Activated CD8-positive, alpha-beta T cell treated with anti-CD3 and anti-CD28 coated beads, Interleukin-2, amount 10 ng/mL, durations not matched to agents 7 days and 5 days (primary cell): ENCODE measurements at regions not wholly inside any gene's neighbourhood (a gene's known extent, or its start where the extent isn't known, plus 50 kb on each side); places are given as distances from the start of the nearest gene placed in this dataset.
A peak's percentile ranks its signal among the peaks of the same experiment; 100 is the strongest.

ENCODE experiments used
- ATAC-seq: fragments of 150-1000 bp; cut with Tn5 transposase; one replicate; pipeline ENCODE4 v1.10.0; 2021; ENCODE audit warnings: moderate library complexity
- CTCF ChIA-PET: fragments of 350-600 bp; sonication (Branson Sonifier 250); formaldehyde crosslinking; loops from one replicate; lab custom pipeline; 2021; ENCODE audit warnings: antibody characterized with exemption; lab: Charles Lee
- POLR2A ChIA-PET: fragments of 350-600 bp; sonication (Branson Sonifier 250); formaldehyde crosslinking; loops from one replicate; lab custom pipeline; 2021; ENCODE audit warnings: antibody characterized with exemption; lab: Charles Lee
- DNase-seq: peaks from one replicate; pipeline ENCODE4 v3.0.0-alpha.2; 2020
- H3K27ac Mint-ChIP-seq: one replicate; pipeline ENCODE4 v1.8.0; 2021; ENCODE audit warnings: mild to moderate bottlenecking, mixed read lengths
- H3K27me3 Mint-ChIP-seq: one replicate; pipeline ENCODE4 v1.8.0; 2021; ENCODE audit warnings: low read depth, mixed read lengths
- H3K36me3 Mint-ChIP-seq: one replicate; pipeline ENCODE4 v1.8.0; 2021; ENCODE audit warnings: low read depth, mixed read lengths
- H3K4me1 Mint-ChIP-seq: one replicate; pipeline ENCODE4 v1.8.0; 2021; ENCODE audit warnings: low read depth, mixed read lengths
- H3K4me3 Mint-ChIP-seq: one replicate; pipeline ENCODE4 v1.8.0; 2021; ENCODE audit warnings: mild to moderate bottlenecking, mixed read lengths
- H3K9me3 Mint-ChIP-seq: one replicate; pipeline ENCODE4 v1.8.0; 2022; ENCODE audit warnings: mixed read lengths; ENCODE audit not compliant: insufficient read depth

DNA sequence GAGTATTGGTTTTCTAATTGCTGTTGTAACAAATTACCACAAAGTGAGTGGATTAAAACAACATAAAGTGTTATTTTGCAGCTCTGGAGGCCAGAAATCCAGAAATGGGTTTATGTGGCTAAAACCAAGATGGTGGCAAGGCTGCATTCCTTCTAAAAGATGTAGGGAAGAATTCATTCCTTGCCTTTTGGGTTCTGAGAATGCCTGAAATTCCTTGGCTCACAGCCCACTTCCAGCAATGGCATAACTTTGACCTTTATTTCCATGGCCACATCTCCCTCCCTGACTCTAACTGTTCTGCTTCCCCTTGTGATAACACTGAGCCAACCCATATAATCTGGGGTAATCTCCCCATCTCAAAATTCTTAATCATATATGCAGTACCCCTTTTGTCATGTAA lies 269.6 kb upstream of the RPL38 start:
- no peak for DNase-seq
- Mint-ChIP-seq H3K36me3 (no peaks in the 10 kb centered on the region), H3K27ac (no peak overlapping the region), H3K4me1 (peaks cover 7% of the 10 kb centered on the region), H3K9me3 (no peaks in the 10 kb centered on the region), H3K27me3 (peaks cover 2% of the 10 kb centered on the region), H3K4me3 (no peak overlapping the region)
- CTCF ChIA-PET: no interaction called here
- ATAC-seq: no peak
- POLR2A ChIA-PET: no interaction called here

- no peak for ATAC-seq
- Mint-ChIP-seq H3K27ac (no peak overlapping the region), H3K36me3 (no peaks in the 10 kb centered on the region), H3K4me3 (no peak overlapping the region), H3K9me3 (no peaks in the 10 kb centered on the region), H3K27me3 (peaks cover 3% of the 10 kb centered on the region), H3K4me1 (peaks cover 7% of the 10 kb centered on the region)
- ChIA-PET CTCF (no interaction called here), POLR2A (no interaction called here)
- DNase-seq: no peak
Measured at GRCh38 chr17:73934696-73935095, 268.8 kb upstream of the RPL38 start.

- DNase-seq (no peak), ATAC-seq (no peak)
- Mint-ChIP-seq H3K27ac (no peak overlapping the region), H3K4me1 (peaks cover 7% of the 10 kb centered on the region), H3K9me3 (no peaks in the 10 kb centered on the region), H3K27me3 (peaks cover 3% of the 10 kb centered on the region), H3K4me3 (no peak overlapping the region), H3K36me3 (no peaks in the 10 kb centered on the region)
- ChIA-PET CTCF (no interaction called here), POLR2A (no interaction called here)
Measured at GRCh38 chr17:73936908-73937627, 266.4 kb upstream of the RPL38 start.

DNA sequence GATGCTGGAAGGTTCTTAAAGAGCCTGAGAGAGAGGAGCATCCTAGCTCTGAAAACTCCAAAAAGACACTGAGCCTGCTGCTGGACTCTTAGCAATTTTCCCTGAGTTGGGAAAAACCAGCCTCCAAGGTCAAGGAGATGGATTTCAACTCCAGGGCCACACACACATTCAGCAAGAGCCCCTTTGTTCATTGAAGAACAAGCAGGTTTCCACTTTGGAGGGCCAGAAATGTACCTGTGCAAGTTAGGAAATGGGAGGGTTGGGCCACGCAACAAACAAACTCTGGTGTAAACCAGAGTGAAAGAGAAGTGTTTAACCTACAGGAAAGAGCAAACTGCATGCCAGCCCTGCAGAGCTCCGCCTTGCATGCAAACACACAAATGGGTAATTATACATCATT lies 264.8 kb upstream of the RPL38 start:
- H3K9me3 Mint-ChIP-seq: no peaks in the 10 kb centered on the region
- ChIA-PET CTCF (no interaction called here), POLR2A (no interaction called here)
- no peak overlapping the region for H3K4me3 Mint-ChIP-seq
- H3K4me1 Mint-ChIP-seq: peaks cover 7% of the 10 kb centered on the region
- no peak overlapping the region for H3K27ac Mint-ChIP-seq
- H3K27me3 Mint-ChIP-seq: peaks cover 3% of the 10 kb centered on the region
- ATAC-seq (no peak), DNase-seq (no peak)
- no peaks in the 10 kb centered on the region for H3K36me3 Mint-ChIP-seq

DNA sequence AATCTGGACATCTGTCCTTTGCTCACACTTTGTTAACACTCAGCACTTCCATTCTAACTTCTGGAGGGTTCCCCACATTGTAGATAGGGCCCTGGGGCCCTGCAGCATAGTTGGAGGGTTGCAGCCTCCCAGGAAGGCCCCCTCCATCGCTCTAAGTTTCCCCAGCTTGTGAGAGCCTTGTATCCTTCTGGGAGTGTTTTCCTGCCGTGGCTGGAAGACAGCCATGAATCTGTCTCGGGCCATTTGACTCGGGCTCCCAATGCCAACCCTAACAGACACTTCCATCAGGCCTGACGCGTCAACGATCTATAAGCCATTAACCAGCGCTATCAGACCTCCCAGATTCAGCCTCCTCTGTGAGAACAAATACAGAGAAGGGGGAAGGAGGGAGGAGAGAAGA lies 263.7 kb upstream of the RPL38 start:
- ChIA-PET POLR2A (no interaction called here), CTCF (no interaction called here)
- H3K27ac Mint-ChIP-seq: no peak overlapping the region
- no peak for ATAC-seq
- no peaks in the 10 kb centered on the region for H3K9me3 Mint-ChIP-seq
- peaks cover 3% of the 10 kb centered on the region for H3K27me3 Mint-ChIP-seq
- peak; percentile 7 for DNase-seq
- H3K4me3 Mint-ChIP-seq: no peak overlapping the region
- no peaks in the 10 kb centered on the region for H3K36me3 Mint-ChIP-seq
- H3K4me1 Mint-ChIP-seq: peaks cover 4% of the 10 kb centered on the region

- no peak overlapping the region for H3K4me3 Mint-ChIP-seq
- no peak overlapping the region for H3K27ac Mint-ChIP-seq
- no peak for ATAC-seq
- CTCF ChIA-PET: interaction anchor here (0.7 kb wide), 1 partner anchor 24 kb away, joined by 3 read pairs; no protein-coding TSS in a partner anchor
- H3K9me3 Mint-ChIP-seq: no peaks in the 10 kb centered on the region
- H3K4me1 Mint-ChIP-seq: no peaks in the 10 kb centered on the region
- H3K27me3 Mint-ChIP-seq: peaks cover 3% of the 10 kb centered on the region
- peak; percentile 4 for DNase-seq
- POLR2A ChIA-PET: no interaction called here
- H3K36me3 Mint-ChIP-seq: no peaks in the 10 kb centered on the region
Measured at GRCh38 chr17:73940511-73940910, 263.0 kb upstream of the RPL38 start.

- Mint-ChIP-seq H3K9me3 (no peaks in the 10 kb centered on the region), H3K4me1 (no peaks in the 10 kb centered on the region)
Measured at GRCh38 chr17:73941919-73942530, 261.5 kb upstream of the RPL38 start.

DNA sequence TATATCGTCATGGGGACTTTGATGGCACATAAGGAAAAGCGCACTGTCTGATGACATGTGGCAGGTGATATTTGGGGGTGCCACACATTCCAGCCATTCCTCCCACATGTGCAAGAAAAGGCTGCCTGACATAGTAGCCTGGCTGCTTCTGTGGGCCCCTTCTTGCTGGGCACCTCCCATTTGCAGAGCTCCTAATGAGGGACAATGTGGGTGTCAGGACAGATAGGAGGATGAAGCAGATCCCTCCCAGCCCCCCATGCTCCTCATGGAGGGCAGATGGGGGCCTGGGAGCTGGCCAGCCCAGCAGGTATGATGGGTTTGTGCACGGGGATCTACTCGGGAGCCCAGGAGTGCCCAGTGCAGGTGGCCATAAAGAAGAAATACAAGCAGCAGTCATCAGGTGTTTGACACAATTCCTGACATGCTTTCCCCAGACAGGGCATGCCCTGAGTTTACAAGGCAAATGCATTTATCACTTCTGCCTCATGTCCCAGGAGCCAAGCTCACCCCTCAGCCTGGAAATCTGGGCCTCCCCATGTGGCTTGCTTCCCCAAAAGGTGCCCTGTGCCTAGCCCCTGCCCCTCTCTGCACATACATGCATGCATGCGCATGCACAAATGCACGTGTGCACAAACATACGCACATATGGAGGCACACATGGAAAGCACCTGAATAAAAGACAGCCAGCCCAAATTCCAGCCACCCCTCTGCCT lies 260.6 kb upstream of the RPL38 start:
- CTCF ChIA-PET: no interaction called here

More at GRCh38 chr17:73941919-73942530, 261.5 kb upstream of the RPL38 start:
- ATAC-seq: no peak
- Mint-ChIP-seq H3K36me3 (no peaks in the 10 kb centered on the region), H3K27ac (no peak overlapping the region), H3K4me3 (no peak overlapping the region), H3K27me3 (peaks cover 3% of the 10 kb centered on the region)
- CTCF ChIA-PET: no interaction called here
- POLR2A ChIA-PET: no interaction called here
- DNase-seq: no peak

GRCh38 chr17:73943416-73944110 lies 259.9 kb upstream of the RPL38 start:
- ChIA-PET POLR2A (no interaction called here), CTCF (no interaction called here)
- DNase-seq: no peak
- Mint-ChIP-seq H3K4me1 (no peaks in the 10 kb centered on the region), H3K36me3 (no peaks in the 10 kb centered on the region), H3K27me3 (peaks cover 2% of the 10 kb centered on the region), H3K4me3 (no peak overlapping the region), H3K9me3 (no peaks in the 10 kb centered on the region), H3K27ac (no peak overlapping the region)
- ATAC-seq: no peak

More for the DNA sequence above, 260.6 kb upstream of the RPL38 start:
- Mint-ChIP-seq H3K36me3 (no peaks in the 10 kb centered on the region), H3K9me3 (no peaks in the 10 kb centered on the region), H3K27ac (no peak overlapping the region), H3K4me3 (no peak overlapping the region), H3K27me3 (peaks cover 3% of the 10 kb centered on the region), H3K4me1 (no peaks in the 10 kb centered on the region)
- ATAC-seq: no peak
- POLR2A ChIA-PET: no interaction called here
- no peak for DNase-seq

GRCh38 chr17:73944366-73944765 lies 259.1 kb upstream of the RPL38 start:
- DNase-seq (no peak), ATAC-seq (no peak)
- Mint-ChIP-seq H3K4me3 (no peak overlapping the region), H3K27me3 (no peaks in the 10 kb centered on the region), H3K9me3 (no peaks in the 10 kb centered on the region), H3K27ac (no peak overlapping the region), H3K36me3 (no peaks in the 10 kb centered on the region), H3K4me1 (no peaks in the 10 kb centered on the region)
- ChIA-PET POLR2A (no interaction called here), CTCF (no interaction called here)

DNA sequence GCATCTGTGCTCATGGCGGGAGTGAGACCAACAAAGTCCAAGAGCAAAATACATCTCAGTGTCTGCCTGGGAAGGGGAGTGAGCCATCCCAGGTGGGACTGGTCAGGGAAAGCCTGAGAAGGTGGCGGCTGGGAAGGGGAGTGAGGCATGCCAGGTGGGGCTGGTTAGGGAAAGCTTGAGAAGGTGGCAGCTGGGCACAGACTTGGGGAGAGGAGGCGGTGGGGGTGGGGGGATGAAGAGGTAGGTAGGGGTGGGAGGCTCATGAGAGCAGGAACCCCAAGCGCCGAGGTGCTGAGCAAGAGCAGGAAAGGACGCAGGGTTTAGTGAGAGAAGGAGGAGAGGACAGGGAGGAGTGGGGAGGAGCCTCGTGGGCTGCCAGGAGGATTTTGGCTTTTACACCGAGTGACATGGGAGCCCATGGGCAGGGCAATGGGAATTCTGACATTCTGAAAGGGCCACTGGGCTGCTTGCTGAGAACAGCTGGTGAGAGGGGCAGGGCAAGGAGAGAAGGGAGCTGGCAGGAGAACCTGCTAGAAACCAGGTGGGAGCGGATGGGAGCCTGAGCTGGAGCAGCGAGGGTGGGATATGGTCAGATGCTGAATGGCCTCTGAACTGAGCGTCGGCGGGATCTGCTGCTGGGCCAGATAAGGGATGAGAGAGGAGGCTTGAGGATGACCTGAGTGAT lies 256.1 kb upstream of the RPL38 start:
- H3K4me3 Mint-ChIP-seq: no peak overlapping the region
- ATAC-seq (no peak), DNase-seq (no peak)
- CTCF ChIA-PET: no interaction called here
- H3K27ac Mint-ChIP-seq: no peak overlapping the region
- H3K36me3 Mint-ChIP-seq: no peaks in the 10 kb centered on the region
- POLR2A ChIA-PET: no interaction called here
- H3K27me3 Mint-ChIP-seq: peaks cover 8% of the 10 kb centered on the region
- no peaks in the 10 kb centered on the region for H3K9me3 Mint-ChIP-seq
- peaks cover 3% of the 10 kb centered on the region for H3K4me1 Mint-ChIP-seq
